RKO (cell line): ENCODE measurements at regions not wholly inside any gene's neighbourhood (a gene's known extent, or its start where the extent isn't known, plus 50 kb on each side); places are given as distances from the start of the nearest gene placed in this dataset.
"Not testable (repeated sequence)": the region's sequence is repeated elsewhere in the genome, so short reads cannot be mapped to it uniquely, and the experiment has no call there.

ENCODE experiments used
- DNase-seq: peaks from one replicate; pipeline ENCODE4 v3.0.0-alpha.2; 2016; ENCODE audit warnings: low spot score

- no peak for DNase-seq
Observed at GRCh38 chr5:174489920-174490597, 234.3 kb upstream of the MSX2 start.

- DNase-seq = no peak
Observed at GRCh38 chr5:174490728-174491127, 233.7 kb upstream of the MSX2 start.

GRCh38 chr5:174491265-174491664 is 233.1 kb upstream of the MSX2 start:
- DNase-seq = no peak

GRCh38 chr5:174491761-174492350 is 232.5 kb upstream of the MSX2 start:
- DNase-seq = no peak

- DNase-seq = no peak
Observed at GRCh38 chr5:174493530-174493929, 230.9 kb upstream of the MSX2 start.

- DNase-seq = not testable (repeated sequence)
Observed at GRCh38 chr5:174497939-174498338, 226.4 kb upstream of the MSX2 start.

- DNase-seq = not testable (repeated sequence)
Observed at GRCh38 chr5:174498575-174498974, 225.8 kb upstream of the MSX2 start.

- DNase-seq = no peak
Observed at GRCh38 chr5:174500636-174501035, 223.7 kb upstream of the MSX2 start.

- no peak for DNase-seq
Observed at GRCh38 chr5:174501461-174502069, 222.8 kb upstream of the MSX2 start.

- DNase-seq = no peak
Observed at GRCh38 chr5:174503086-174503460, 221.3 kb upstream of the MSX2 start.

GRCh38 chr5:174503461-174504265 is 220.7 kb upstream of the MSX2 start:
- DNase-seq = peak; percentile 13

- DNase-seq = no peak
Observed at GRCh38 chr5:174504266-174504726, 220.1 kb upstream of the MSX2 start.

- DNase-seq = peak; percentile 46
Observed at GRCh38 chr5:174505621-174506020, 218.8 kb upstream of the MSX2 start.

- DNase-seq = not testable (repeated sequence)
Observed at GRCh38 chr5:174510782-174511453, 213.5 kb upstream of the MSX2 start.

GRCh38 chr5:174511714-174512253 is 212.6 kb upstream of the MSX2 start:
- no peak for DNase-seq

- DNase-seq = no peak
Observed at GRCh38 chr5:174514325-174514724, 210.1 kb upstream of the MSX2 start.

- DNase-seq = no peak
Observed at GRCh38 chr5:174514983-174515394, 209.4 kb upstream of the MSX2 start.

- no peak for DNase-seq
Observed at GRCh38 chr5:174516741-174517140, 207.6 kb upstream of the MSX2 start.

- no peak for DNase-seq
Observed at GRCh38 chr5:174518512-174518911, 205.9 kb upstream of the MSX2 start.

- DNase-seq = no peak
Observed at GRCh38 chr5:174520420-174521396, 203.7 kb upstream of the MSX2 start.

- DNase-seq = no peak
Observed at GRCh38 chr5:174521449-174521848, 202.9 kb upstream of the MSX2 start.
